HEK293T (cell line): ENCODE measurements at regions not wholly inside any gene's neighbourhood (a gene's known extent, or its start where the extent isn't known, plus 50 kb on each side); places are given as distances from the start of the nearest gene placed in this dataset.

Experiments used
- ARNT ChIP-seq: fragments of 450-650 bp; IDR thresholded peaks from 2 replicates; pipeline ENCODE4 v1.6.1; 2017; ENCODE audit warnings: mild to moderate bottlenecking
- BHLHE40 ChIP-seq: fragments of 450-650 bp; IDR thresholded peaks from 2 replicates; pipeline ENCODE4 v1.6.1; 2016; ENCODE audit warnings: mild to moderate bottlenecking, moderate library complexity, borderline replicate concordance
- FOXA1 ChIP-seq: fragments of 450-650 bp; IDR thresholded peaks from 2 replicates; pipeline ENCODE4 v1.6.1; 2016; ENCODE audit warnings: mild to moderate bottlenecking
- FOXK2 ChIP-seq: fragments of 450-650 bp; IDR thresholded peaks from 2 replicates; pipeline ENCODE4 v1.6.1; 2016; ENCODE audit warnings: mild to moderate bottlenecking
- FOXM1 ChIP-seq: fragments of 450-650 bp; IDR thresholded peaks from 2 replicates; pipeline ENCODE4 v1.6.1; 2017; ENCODE audit warnings: mild to moderate bottlenecking, borderline replicate concordance
- HDGF ChIP-seq: fragments of 450-650 bp; IDR thresholded peaks from 2 replicates; pipeline ENCODE4 v1.6.1; 2017; ENCODE audit warnings: antibody characterized with exemption, borderline replicate concordance
- L3MBTL2 ChIP-seq: fragments of 450-650 bp; conservative IDR thresholded peaks from 2 replicates; pipeline ENCODE4 v1.6.1; 2016; ENCODE audit warnings: mild to moderate bottlenecking
- NFRKB ChIP-seq: fragments of 450-650 bp; IDR thresholded peaks from 2 replicates; pipeline ENCODE4 v1.6.1; 2016; ENCODE audit warnings: mild to moderate bottlenecking, moderate library complexity
- SP1 ChIP-seq: fragments of 450-650 bp; IDR thresholded peaks from 2 replicates; pipeline ENCODE4 v1.6.1; 2017
- SUZ12 ChIP-seq: fragments of 450-650 bp; IDR thresholded peaks from 2 replicates; pipeline ENCODE4 v1.6.1; 2016; ENCODE audit warnings: mild to moderate bottlenecking
- TARDBP ChIP-seq: fragments of 450-650 bp; IDR thresholded peaks from 2 replicates; pipeline ENCODE4 v1.6.1; 2016
- ZNF384 ChIP-seq: fragments of 450-650 bp; IDR thresholded peaks from 2 replicates; pipeline ENCODE4 v1.6.1; 2016
- TF ChIP-seq, protein P1 (sequence below): fragments of 450-650 bp; IDR thresholded peaks from 2 replicates; pipeline ENCODE4 v1.6.1; 2016

DNA sequence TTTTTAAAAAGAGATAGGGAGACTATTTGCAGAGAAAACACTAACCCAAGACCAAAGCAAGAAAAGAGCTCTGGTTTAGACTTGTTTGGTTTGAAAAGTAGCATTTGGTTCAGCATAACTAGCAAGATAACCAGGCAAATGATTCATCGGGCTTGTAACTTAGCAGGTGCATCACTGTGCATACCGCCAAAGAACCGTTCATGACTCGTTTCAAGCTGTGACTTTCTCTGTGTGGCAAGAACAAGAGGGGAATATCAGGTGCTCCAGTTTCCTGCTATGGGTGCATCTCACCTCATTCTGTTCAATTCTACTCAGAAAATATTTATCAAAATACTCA is 244.9 kb downstream of the ETAA1 start:
- no peak for TF ChIP-seq SUZ12
- no peak for TF ChIP-seq FOXA1
- TF ChIP-seq SP1, result no peak
- no peak for TF ChIP-seq BHLHE40
- TF ChIP-seq FOXM1, result no peak
- TF ChIP-seq FOXK2, result no peak
- no peak for TF ChIP-seq ARNT
- no peak for TF ChIP-seq TARDBP
- no peak for TF ChIP-seq L3MBTL2
- no peak for TF ChIP-seq NFRKB
- TF ChIP-seq HDGF, result no peak
- TF ChIP-seq, protein P1, sequence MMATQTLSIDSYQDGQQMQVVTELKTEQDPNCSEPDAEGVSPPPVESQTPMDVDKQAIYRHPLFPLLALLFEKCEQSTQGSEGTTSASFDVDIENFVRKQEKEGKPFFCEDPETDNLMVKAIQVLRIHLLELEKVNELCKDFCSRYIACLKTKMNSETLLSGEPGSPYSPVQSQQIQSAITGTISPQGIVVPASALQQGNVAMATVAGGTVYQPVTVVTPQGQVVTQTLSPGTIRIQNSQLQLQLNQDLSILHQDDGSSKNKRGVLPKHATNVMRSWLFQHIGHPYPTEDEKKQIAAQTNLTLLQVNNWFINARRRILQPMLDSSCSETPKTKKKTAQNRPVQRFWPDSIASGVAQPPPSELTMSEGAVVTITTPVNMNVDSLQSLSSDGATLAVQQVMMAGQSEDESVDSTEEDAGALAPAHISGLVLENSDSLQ, result peak; percentile 14; the same call in 1 of the 2 replicates
- no peak for TF ChIP-seq ZNF384
